DMS 273 treated with DMSO at 0.1 percent for 48 hours (cell line): ENCODE measurements at regions not wholly inside any gene's neighbourhood (a gene's known extent, or its start where the extent isn't known, plus 50 kb on each side); places are given as distances from the start of the nearest gene placed in this dataset.
"Not testable (repeated sequence)": the region's sequence is repeated elsewhere in the genome, so short reads cannot be mapped to it uniquely, and the experiment has no call there.

Experiments
- DNase-seq: peaks from one replicate; lab custom pipeline; 2025; lab: John Stamatoyannopoulos, UW

DNA sequence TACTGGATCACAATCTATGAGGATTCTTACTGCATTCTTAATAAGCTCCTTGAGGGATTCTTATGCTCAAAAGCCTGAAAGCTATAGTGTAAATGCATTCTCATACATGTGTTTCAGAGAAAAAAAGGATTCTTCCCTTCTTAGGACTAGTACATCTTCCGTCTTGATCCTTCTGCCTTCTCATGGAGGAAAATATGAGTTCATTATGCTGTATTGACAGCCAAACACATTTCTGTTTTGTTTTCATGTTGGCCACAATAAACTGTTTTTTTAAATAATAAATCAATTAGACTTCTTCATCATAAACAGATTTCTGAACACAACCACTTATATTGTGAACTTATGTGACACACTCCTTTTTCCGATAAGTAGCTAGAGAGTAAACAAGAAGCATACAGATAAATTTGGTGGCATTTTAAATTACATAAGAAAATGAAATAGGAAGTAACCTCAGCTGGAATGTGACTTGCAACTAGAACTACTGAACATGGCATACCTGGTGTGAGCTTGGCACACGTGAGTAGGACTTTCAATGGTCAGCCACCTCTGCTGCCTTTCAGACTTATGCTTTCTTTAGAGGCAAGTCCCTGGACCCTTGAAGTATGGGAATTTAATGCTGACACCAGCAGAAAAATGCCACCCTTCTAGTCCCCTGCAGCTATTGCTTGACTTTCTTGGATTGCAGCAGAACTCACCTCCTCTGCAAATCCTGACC is 350.4 kb downstream of the BCKDHB start:
- DNase-seq: no peak

DNA sequence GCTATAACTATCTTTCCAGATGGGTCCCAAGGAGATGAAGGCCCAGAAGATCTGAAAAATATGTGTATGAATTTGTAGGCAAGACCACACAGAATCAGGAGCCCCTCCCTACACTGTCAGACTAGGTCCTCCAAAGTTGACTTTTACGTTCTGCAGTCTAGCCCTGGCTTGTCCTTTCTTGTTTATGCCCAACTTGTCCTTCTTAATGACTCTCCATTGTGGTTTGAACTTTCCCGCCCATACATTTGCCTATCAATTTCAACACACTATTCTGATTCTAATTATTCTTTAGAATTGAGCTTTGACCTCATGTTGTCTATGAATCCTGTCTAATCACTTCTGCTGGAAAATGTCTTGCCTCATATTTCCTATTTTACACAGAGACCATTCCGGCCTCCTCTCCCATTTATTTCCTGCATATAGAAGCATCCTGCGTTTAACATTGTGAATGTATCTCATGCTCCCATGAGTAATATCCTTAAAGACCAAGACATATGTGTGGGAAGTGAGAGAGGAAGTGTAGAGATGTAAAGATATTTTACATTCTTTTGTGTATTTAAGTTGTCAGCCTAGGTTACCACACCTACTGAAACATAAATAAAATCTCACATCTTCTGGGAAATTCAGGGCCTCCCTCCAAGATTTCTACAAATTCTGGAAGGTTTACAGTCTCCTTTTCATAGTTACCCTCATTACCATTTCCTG is 348.3 kb downstream of the BCKDHB start:
- DNase-seq: no peak

DNA sequence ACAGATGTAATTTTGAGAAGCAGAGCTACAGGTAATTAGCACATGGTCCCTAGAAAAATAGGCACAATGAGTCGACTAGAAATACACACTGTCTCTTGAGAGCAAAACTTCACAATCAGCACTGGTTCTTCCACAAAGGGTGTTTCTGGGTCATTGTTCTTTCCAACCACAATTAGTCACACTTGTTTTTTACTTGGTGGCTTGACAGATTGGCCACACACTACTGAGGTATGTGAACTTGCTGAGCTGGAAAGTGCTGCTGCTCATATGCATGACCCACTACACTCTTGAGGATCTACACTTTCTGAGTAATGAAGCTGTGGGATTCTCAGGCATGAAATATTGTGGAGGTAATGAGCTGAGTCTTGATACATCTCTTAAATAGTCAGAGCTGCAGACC is 347.7 kb downstream of the BCKDHB start:
- DNase-seq: no peak

DNA sequence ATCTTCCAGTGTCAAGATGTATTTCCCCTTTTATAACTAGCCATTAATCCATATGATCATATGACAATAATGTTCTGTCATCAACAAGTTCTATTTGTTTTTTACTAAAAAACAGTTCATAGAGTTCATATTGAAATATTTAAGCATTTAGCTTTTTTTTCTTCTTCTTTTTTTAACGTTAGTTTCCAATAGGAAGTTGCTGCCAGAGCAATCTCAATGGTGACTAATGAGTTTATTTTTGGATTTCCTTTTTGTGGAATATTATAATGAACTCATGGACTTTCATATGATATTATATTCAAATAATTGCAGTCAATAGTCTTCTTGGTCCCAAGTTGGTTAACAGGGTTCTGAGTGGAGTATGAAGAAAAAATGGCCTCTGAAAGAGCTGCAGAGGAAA is 343.3 kb downstream of the BCKDHB start:
- no peak for DNase-seq

DNA sequence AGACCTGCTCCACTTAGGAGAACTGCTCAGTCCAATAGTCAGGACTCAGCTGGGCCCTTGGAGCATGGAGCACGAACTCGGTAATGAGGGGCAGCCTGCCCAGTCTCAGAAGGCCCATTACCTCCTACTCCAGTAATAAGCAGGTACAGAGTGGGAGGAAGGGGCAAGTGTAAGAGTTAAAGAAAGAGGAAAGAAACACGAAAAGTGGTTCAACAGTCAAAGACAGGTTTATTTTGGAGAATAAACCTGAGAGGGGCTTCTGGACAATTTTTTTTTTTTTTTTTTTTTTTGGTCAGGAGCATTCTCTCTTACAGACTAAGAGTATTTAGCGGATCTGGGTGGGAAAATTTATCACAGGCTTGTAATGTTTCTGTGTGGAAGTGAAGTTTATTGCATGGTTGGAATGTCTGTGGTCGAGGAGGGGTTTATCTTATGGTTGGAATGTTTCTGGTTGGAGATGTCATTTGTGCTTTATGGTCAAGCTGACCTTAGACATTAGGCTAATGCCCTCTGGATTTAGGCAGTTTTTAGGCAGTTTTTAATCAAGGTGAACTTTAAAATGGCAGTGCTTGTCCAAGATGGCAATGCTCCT is 340.1 kb downstream of the BCKDHB start:
- no peak for DNase-seq

DNA sequence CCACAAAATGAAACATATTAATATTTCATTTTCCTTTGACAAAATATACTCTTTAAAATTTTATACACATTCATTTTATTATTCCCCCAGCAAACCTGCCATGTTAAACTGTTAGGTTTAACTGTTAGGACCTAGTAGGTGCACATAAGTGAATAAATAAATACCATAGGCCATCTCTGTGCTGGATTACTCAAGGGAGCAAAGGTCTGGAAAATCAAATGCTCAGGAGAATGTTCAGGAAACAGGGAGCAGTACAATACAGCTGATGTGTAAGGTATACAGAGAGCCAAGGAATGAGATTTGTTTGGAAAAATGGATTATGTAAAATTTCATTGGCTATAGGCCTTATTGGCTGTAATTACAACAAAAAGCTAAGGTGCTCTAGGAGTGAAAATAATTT is 339.3 kb downstream of the BCKDHB start:
- no peak for DNase-seq

DNA sequence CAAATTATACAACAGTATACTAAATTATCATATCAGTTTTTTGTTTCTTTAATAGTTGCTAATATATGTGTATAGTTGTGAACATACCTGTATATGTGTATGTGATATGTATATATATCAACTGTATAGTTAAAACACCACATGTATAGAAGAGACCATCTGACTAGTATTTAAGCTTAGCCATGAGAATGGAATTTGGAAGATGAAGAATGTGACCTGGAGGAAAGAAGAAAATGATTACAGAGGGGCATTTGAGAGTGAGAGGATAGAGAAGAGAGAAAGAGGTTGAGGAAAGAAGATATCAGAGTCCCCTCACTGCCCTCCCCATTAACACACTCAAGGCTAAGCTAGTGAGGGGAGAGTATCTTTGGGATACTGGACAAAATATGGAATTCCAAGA is 335.9 kb downstream of the BCKDHB start:
- DNase-seq: no peak

DNA sequence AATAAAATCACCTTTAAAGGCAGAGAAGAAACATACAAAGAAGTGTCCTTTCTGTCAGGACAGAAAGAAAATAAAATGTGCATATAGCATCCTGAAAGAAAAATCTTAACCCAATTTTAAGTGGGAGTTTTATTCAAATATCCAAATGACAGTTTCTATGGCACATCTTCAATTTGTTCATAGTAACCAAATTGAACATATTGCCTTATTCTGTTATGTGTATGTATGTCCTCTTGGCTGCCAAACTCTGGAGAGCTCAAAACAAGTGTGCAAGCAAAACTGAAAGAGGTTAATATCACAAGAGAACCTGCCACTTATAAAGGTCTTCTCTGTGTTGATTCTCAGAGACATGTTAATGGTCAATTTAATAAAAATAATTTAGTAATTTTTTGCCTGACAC is 334.7 kb downstream of the BCKDHB start:
- DNase-seq: no peak

DNA sequence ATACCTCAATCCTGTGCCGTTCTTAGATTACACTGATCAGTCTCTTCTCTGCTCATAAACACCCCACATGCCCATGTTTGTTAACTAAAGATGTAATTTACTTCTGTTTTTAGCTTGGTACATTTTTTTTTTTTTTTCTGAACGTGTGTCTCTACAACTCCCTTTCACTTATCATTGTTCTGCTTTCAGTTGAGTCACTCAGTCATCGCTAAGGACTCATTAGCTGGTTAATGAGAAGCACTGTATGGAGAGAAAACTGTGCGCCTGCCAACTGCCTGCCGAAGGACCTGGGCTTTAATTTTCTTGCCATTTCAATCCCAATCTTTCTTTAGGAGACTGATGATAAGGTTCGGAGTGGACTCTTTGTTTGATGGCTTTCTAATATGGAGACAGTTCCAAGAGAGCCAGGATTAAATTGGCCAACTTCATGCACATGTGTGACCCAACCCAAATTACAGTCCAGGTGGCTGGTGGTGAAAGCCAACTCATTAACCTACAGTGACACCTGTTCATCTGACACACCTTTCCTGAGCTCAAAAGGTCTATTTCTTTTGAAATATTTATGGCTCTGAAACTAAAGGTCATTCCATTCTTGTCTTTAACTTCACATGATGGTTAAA is 334.1 kb downstream of the BCKDHB start:
- DNase-seq: peak; percentile 30

DNA sequence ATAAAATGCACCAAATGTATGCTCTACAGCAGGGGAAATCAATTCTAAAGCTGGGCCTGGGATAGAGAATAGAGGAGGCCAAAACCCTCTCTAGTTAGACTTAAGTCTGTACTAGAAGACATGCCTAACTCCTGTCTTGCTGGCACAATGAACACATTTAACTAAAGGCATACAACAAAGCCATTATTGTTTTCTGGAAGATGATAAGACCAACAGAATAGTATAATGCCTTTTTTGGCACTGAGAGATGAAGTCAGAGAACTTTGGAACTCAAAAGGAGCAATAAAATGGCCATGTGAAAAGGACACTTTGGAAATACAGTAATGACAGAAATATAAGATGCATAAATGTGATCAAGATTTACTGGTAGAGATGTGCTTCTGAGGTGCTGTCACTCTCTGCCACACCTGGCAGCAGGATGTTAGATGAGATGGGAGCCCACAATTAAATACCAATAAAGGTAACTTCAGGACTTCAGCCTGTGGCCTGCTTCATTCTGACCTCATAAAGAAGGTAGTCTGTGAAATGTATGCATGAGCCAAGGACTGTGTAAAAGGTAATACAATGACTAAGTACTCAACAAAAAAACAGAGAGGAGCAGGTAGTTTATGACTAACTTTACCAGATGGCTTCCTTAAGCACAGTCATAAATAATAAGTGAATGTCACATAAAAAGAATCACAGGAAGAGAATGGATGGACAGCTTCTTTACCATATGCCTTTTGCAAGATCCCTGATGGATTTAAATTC is 333.4 kb downstream of the BCKDHB start:
- DNase-seq: peak; percentile 30

DNA sequence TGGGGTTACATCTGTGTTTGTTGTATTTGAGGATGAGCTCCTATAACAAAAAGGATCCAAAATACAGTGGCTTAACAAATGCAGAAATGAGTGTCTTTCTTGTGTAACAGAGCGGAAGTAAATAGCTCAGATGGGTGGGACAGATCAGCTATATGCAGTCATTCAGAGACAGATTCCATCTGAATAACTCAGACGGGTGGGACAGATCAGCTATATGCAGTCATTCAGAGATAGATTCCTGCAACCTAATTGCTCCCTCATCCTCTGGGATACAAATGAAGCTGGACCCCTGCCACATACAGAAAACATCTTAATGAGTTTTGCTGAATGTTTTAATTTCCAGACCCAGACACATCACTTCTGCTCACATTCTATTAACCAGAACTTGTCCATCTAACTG is 332.3 kb downstream of the BCKDHB start:
- DNase-seq: no peak

DNA sequence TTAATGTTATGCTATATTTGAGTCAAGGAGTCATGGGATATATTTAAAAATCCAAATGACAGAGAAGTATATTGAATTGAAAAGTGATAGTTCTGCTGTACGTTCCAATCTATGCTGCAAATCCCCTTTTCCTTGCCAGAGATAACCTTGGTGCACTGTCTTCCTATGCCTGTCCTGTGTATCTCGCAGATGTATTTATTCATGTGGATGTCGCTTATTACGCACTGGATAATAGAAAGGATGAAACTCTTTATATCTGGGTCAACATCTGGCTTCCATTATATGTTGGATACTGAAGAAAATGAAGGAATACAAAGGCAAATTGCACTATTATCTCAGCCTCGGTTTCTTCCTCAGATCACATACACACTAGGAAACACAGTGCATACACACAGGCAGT is 331.3 kb downstream of the BCKDHB start:
- DNase-seq: no peak

DNA sequence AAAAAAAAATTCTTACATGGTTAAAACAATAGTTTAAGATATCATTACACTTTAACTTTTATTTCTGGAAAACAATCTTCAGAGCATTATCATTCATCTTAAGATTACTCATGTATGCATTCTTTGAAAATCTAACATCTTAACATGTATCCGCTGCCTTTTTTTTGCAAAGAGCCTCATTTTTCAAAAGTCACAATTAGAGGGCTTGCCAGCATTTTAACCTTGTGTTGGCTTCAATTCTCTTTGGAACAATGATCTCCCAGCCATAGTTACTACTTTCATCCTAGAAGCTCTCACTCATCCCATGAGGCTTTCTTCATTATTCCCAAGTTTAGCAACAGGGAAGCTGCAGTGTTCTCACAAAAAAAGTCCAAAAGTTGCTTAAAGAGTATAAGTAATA is 330.8 kb downstream of the BCKDHB start:
- DNase-seq: no peak

DNA sequence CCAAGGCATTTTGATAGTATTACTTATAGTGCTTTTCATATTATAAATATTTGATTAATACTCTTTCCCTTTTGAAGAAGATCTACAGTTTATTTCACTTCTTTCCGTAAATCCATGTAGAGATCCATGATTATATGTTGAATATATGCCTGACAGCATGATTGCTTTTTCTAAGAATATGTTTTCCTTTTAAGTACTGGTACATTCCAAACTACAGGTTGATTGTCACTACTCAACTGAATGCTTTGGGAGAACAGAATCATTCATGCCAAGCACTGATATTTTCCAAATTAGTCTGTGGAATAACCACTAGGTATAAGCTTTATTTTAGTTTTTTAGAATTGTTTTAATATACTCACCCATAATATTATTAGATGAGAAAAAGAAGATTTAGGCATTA is 330.2 kb downstream of the BCKDHB start:
- DNase-seq: no peak

DNA sequence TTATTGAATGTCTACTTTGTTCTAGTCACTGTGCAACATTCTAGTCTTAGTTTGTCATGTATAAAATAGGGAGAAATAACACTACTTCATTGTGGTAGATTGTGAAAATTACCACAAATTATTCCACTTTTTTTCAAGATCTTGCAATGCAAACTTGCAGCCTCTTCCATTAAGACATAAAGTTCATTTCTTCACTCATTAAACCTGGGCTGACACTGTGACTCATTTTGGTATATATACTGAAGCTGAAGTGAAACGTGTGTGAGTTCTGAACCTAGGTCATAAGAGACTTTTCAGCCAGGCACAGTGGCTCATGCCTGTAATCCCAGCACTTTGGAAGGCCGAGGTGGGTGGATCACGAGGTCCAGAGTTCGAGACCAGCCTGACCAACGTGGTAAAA is 329.0 kb downstream of the BCKDHB start:
- no peak for DNase-seq

DNA sequence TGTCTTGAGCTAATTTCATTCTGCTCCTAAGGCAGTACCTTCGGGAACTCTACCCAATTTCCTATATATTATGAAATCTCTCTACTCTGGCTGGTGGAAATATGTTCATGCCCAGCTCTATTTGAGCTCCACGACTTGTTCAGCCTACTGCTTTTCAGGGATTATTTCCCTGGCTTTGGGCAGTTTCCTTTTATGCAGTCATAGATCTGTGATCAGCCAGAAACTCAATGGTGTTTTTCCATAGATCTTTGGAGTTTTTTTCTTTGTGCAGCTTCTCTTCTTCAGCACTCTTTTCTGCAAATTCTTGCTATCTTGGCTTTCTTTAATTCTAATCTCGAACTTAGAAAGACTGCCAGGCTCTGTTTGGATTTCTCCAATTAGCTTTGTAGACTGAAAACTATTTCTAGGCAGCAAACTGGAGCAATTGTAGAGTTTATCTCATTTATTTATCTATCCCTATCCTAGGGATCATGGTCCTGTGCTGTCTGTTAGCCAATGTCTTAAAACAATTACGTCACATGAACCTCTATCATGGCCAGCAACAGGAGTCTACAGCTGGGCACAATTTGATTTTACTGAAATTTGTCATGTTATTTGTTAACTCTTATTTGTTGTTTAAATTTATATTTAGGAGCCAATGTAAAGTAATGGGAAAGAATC is 328.4 kb downstream of the BCKDHB start:
- no peak for DNase-seq

DNA sequence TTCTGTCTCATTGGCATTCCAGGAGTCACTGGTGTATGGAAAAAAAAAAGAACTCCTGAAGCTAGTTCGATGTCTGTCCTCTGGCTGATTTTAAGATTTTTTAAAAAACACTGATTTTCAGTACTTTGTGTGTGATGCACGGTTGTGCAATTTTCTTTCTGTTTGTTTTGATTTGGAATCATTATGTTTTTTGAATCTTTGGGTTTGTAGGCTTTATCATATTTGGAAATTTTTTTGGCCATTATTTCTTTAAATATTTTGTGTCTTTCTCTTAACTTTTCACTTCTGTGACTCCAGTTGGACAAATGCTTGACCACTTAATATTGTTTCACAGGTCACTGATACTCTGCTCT is 327.2 kb downstream of the BCKDHB start:
- DNase-seq: no peak

DNA sequence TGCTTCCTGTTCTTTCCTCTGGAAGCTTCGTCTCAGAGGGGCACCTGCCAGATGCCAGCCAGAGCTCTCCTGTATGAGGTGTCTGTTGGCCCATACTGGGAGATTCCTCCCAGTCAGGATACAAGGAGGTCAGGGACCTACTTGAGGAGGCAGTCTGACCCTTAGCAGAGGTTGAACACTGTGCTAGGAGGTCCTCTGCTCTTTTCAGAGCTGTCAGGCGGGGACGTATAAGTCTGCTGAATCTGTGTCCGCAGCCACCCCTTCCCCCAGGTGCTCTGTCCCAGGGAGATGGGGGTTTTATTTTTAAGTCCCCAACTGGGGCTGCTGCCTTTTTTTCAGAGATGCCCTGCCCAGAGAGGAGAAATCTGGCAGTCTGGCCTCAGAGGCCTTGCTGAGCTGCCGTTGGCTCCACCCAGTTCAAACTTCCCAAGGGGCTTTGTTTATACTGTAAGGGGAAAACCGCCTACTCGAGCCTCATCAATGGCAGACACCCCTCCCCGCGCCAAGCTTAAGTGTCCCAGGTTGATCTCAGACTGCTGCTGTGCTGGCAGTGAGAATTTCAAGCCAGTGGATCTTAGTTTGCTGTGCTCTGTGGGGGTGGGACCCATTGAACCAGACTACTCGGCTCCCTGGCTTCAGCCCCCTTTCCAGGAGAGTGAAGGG is 326.7 kb downstream of the BCKDHB start:
- DNase-seq: no peak

DNA sequence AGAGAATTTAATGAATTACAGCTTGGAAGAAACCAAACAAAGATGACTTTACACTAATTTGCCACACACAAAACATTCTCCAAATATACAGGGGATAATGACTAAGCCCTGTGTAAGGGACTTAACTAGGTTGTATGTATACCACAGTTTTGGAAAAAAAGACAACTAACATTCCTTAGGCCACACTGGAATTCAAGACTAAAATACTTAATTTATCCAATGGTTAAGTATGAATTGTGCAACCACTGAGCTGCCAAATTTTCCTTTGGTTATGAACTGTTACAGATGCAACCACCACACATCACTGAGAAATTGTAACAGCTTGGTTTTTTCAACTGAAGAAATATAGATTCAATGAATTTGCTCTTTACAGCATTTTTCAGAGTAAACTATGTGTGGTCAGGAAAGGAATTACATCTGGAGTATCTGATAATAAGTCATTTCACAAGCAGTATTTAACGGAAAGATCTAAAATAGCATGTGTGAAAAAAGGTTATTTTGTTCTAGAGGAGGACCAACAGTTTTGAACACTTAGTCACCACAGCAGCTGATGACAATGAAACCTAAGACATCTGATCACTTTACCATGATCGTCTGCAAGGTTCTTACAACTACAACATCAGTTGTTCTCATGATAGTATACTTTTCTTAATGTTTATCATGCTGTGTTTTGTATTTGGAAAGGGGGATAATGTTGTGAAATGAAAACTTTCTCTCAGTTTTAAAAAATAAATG is 318.8 kb downstream of the BCKDHB start:
- no peak for DNase-seq

DNA sequence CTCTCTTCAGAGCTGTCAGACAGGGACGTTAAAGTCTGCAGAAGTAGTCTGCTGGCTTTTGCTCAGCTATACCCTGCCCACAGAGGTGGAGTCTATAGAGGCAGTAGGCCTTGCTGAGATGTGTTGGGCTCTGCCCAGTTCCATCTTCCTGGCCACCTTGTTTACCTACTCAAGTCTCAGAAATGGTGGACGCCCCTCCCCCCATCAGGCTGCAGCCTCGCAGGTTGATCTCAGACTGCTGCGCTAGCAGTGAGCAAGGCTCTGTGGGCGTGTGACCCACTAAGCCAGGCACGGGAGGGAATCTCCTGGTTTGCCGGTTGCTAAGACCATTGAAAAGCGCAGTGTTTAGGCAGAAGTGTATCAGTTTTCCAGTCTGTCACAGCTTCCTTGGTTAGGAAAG is 305.0 kb downstream of the BCKDHB start:
- DNase-seq: no peak

DNA sequence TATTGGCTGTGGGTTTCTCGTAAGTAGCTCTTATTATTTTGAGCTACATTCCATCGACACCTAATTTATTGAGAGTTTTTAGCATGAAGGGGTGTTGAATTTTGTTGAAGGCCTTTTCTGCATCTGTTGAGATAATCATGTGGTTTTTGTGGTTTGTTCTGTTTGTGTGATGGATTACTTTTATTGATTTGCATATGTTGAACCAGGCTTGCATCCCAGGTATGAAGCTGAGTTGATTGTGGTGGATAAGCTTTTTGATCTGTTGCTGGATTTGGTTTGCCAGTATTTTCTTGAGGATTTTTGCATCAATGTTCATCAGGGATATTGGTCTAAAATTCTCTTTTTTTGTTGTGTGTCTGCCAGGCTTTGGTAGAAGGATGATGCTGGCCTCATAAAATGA is 301.5 kb downstream of the BCKDHB start:
- not testable (repeated sequence) for DNase-seq
